ENCODE measurements at regions not wholly inside any gene's neighbourhood (a gene's known extent, or its start where the extent isn't known, plus 50 kb on each side); places are given as distances from the start of the nearest gene placed in this dataset.

- H2BK15ac ChIP-seq (ENCODE audit: low read depth, low read length) = no peak overlapping the region
- Mint-ChIP-seq H3K27ac (peak overlapping the region in 1 of 3 experiments; percentile 78; a peak in 1 of 7 replicates), H3K4me3 (no peak overlapping the region), H3K4me1 (no peaks in the 10 kb centered on the region), H3K36me3 (ENCODE audit: insufficient read depth in 1 of 3, low read depth in 3 of 3) (no peaks in the 10 kb centered on the region; a peak in 1 of 7 replicates), H3K9me3 (peaks cover 0 to 2% of the 10 kb centered on the region in 2 experiments; a peak in 1 of 5 replicates), H3K27me3 (ENCODE audit: low read depth) (no peaks in the 10 kb centered on the region)
- DNase-seq = no peak
- H4K5ac ChIP-seq (ENCODE audit: insufficient read length, low read depth, low read length) = no peak overlapping the region
- H3K9me3 ChIP-seq (ENCODE audit: control insufficient read depth, low read depth, low read length) = no peaks in the 10 kb centered on the region
- H3K79me2 ChIP-seq (ENCODE audit: insufficient read depth, low read length) = no peaks in the 10 kb centered on the region
- H2AFZ ChIP-seq (ENCODE audit: low read length) = no peak overlapping the region
- H2BK12ac ChIP-seq (ENCODE audit: insufficient read length, low read depth, low read length) = no peak overlapping the region
- no peaks in the 10 kb centered on the region for H3K4me1 ChIP-seq (ENCODE audit: insufficient read depth, low read length)
- no peak overlapping the region for H3K4ac ChIP-seq (ENCODE audit: low read depth, low read length)
- no peak overlapping the region for H2AK5ac ChIP-seq (ENCODE audit: insufficient read length, low read length)
- no peak overlapping the region for H4K8ac ChIP-seq (replicated peaks; ENCODE audit: insufficient read length, low read depth, low read length)
- H3T11ph ChIP-seq (ENCODE audit: low read length) = no peak overlapping the region
- no peak overlapping the region for H4K91ac ChIP-seq (ENCODE audit: insufficient read length, low read depth, low read length)
- no peak overlapping the region for H3K56ac ChIP-seq (ENCODE audit: insufficient read length, low read depth, low read length)
- H2BK20ac ChIP-seq (ENCODE audit: low read depth, low read length, poor library complexity, severe bottlenecking) = no peak overlapping the region
- no peak overlapping the region for H3K23ac ChIP-seq (ENCODE audit: insufficient read length, low read depth, low read length)
- H2BK5ac ChIP-seq (ENCODE audit: insufficient read length, low read length) = no peak overlapping the region
- H3K27me3 ChIP-seq (ENCODE audit: insufficient read depth, low read length) = no peaks in the 10 kb centered on the region
- no peaks in the 10 kb centered on the region for H4K20me1 ChIP-seq (ENCODE audit: control insufficient read depth, insufficient read depth, insufficient read length)
- no peak overlapping the region for H2BK120ac ChIP-seq (ENCODE audit: low read depth, low read length, poor library complexity, severe bottlenecking)
- H3K23me2 ChIP-seq (ENCODE audit: insufficient read length, low read depth, low read length, poor library complexity, severe bottlenecking) = no peaks in the 10 kb centered on the region
- no peak for TF ChIP-seq CTCF (conservative IDR thresholded peaks at IDR 0.05)
- H3K79me1 ChIP-seq (ENCODE audit: insufficient read depth, low read depth, low read length, poor library complexity, severe bottlenecking) = no peaks in the 10 kb centered on the region
- H3K14ac ChIP-seq (ENCODE audit: insufficient read depth, low read length) = no peak overlapping the region
- H3K18ac ChIP-seq (ENCODE audit: insufficient read length, low read depth, low read length) = no peak overlapping the region
- no peak overlapping the region for H3K9ac ChIP-seq (ENCODE audit: extremely low read depth, insufficient read length, low read length)
- no peak overlapping the region for H3K4me2 ChIP-seq (ENCODE audit: insufficient read depth, insufficient read length, low read length)
- H3K27ac ChIP-seq (ENCODE audit: insufficient read length, low read depth, low read length) = no peak overlapping the region
- WGBS (ENCODE audit: extremely low coverage, insufficient read length, low lambda C conversion rate) = no CpG with 5 or more reads among the region's 2 CpGs
Measured at GRCh38 chr4:117311215-117311614, 225.8 kb upstream of the TRAM1L1 start.

Measured in H9 (cell line).